ENCODE measurements at regions not wholly inside any gene's neighbourhood (a gene's known extent, or its start where the extent isn't known, plus 50 kb on each side); places are given as distances from the start of the nearest gene placed in this dataset.

- peaks cover 3% of the 10 kb centered on the region for H3K4me1 ChIP-seq
- DNase-seq (no peak), ATAC-seq (no peak)
- WGBS, 2 donors = 91 to 96% methylated on average over 4 of the region's 4 CpGs
- no peaks in the 10 kb centered on the region for H3K36me3 ChIP-seq (replicated peaks in 1 of 2; ENCODE audit: insufficient read depth in 1 of 2, low read depth in 2 of 2)
- H3K4me3 ChIP-seq = no peak overlapping the region
- no peak for TF ChIP-seq POLR2A (IDR thresholded peaks at IDR 0.05)
- TF ChIP-seq CTCF (IDR thresholded peaks at IDR 0.05) = no peak
- no peaks in the 10 kb centered on the region for H3K27me3 ChIP-seq
- H3K9me3 ChIP-seq = no peaks in the 10 kb centered on the region
- intact Hi-C loops (cut with DNase I) = no loop called here
- no peak overlapping the region for H3K27ac ChIP-seq
These were observed 308.1 kb downstream of the ZEB2 start for GRCh38 chr2:144211826-144212225.

- H3K4me3 ChIP-seq = no peak overlapping the region
- H3K9me3 ChIP-seq = no peaks in the 10 kb centered on the region
- no peak overlapping the region for H3K27ac ChIP-seq
- WGBS, 2 donors = 95% methylated on average over 4 of the region's 4 CpGs
- ATAC-seq (no peak), DNase-seq (no peak)
- no peaks in the 10 kb centered on the region for H3K4me1 ChIP-seq
- no peaks in the 10 kb centered on the region for H3K36me3 ChIP-seq (replicated peaks in 1 of 2; ENCODE audit: insufficient read depth in 1 of 2, low read depth in 2 of 2)
- intact Hi-C loops (cut with DNase I) = no loop called here
- no peaks in the 10 kb centered on the region for H3K27me3 ChIP-seq
- TF ChIP-seq CTCF (IDR thresholded peaks at IDR 0.05) = no peak
- no peak for TF ChIP-seq POLR2A (IDR thresholded peaks at IDR 0.05)
These were observed 308.9 kb downstream of the ZEB2 start for GRCh38 chr2:144211065-144211464.

GRCh38 chr2:144210076-144210475 lies 309.8 kb downstream of the ZEB2 start:
- no peak for TF ChIP-seq CTCF (IDR thresholded peaks at IDR 0.05)
- TF ChIP-seq POLR2A (IDR thresholded peaks at IDR 0.05) = no peak
- Histone ChIP-seq H3K36me3 (replicated peaks in 1 of 2; ENCODE audit: insufficient read depth in 1 of 2, low read depth in 2 of 2) (no peaks in the 10 kb centered on the region), H3K4me3 (no peak overlapping the region), H3K27ac (no peak overlapping the region), H3K4me1 (no peaks in the 10 kb centered on the region), H3K9me3 (no peaks in the 10 kb centered on the region), H3K27me3 (no peaks in the 10 kb centered on the region)
- intact Hi-C loops (cut with DNase I) = no loop called here
- ATAC-seq (no peak), DNase-seq (no peak)
- 95 to 97% methylated on average over 2 of the region's 2 CpGs for WGBS, 2 donors

- Histone ChIP-seq H3K4me3 (no peak overlapping the region), H3K27me3 (no peaks in the 10 kb centered on the region), H3K27ac (no peak overlapping the region), H3K9me3 (no peaks in the 10 kb centered on the region), H3K36me3 (replicated peaks in 1 of 2; ENCODE audit: insufficient read depth in 1 of 2, low read depth in 2 of 2) (no peaks in the 10 kb centered on the region), H3K4me1 (no peaks in the 10 kb centered on the region)
- TF ChIP-seq POLR2A (IDR thresholded peaks at IDR 0.05) (no peak), CTCF (IDR thresholded peaks at IDR 0.05) (no peak)
- intact Hi-C loops (cut with DNase I) = no loop called here
- ATAC-seq = no peak
- DNase-seq = no peak
- 89 to 96% methylated on average over 2 of the region's 2 CpGs for WGBS, 2 donors
These were observed 311.0 kb downstream of the ZEB2 start for GRCh38 chr2:144208924-144209323.

- TF ChIP-seq CTCF (IDR thresholded peaks at IDR 0.05) = no peak
- no peak for TF ChIP-seq POLR2A (IDR thresholded peaks at IDR 0.05)
- no peak for ATAC-seq
- Histone ChIP-seq H3K4me1 (no peaks in the 10 kb centered on the region), H3K4me3 (no peak overlapping the region), H3K27me3 (no peaks in the 10 kb centered on the region), H3K36me3 (replicated peaks in 1 of 2; ENCODE audit: insufficient read depth in 1 of 2, low read depth in 2 of 2) (no peaks in the 10 kb centered on the region), H3K9me3 (no peaks in the 10 kb centered on the region), H3K27ac (no peak overlapping the region)
- DNase-seq = no peak
- WGBS, 2 donors = 84 to 92% methylated on average over 2 of the region's 2 CpGs
- intact Hi-C loops (cut with DNase I) = no loop called here
These were observed 313.9 kb downstream of the ZEB2 start for GRCh38 chr2:144206019-144206418.
